ENCODE measurements at regions not wholly inside any gene's neighbourhood (a gene's known extent, or its start where the extent isn't known, plus 50 kb on each side); places are given as distances from the start of the nearest gene placed in this dataset.

GRCh38 chr4:164357957-164358356 lies 396.0 kb upstream of the SMIM31 start:
- DNase-seq: no peak

GRCh38 chr4:164358400-164358799 lies 395.5 kb upstream of the SMIM31 start:
- no peak for DNase-seq

- DNase-seq: no peak
Observed at GRCh38 chr4:164359881-164360280, 394.1 kb upstream of the SMIM31 start.

GRCh38 chr4:164368894-164369293 lies 385.0 kb upstream of the SMIM31 start:
- no peak for DNase-seq

- no peak for DNase-seq
Observed at GRCh38 chr4:164373021-164373420, 380.9 kb upstream of the SMIM31 start.

- DNase-seq: no peak
Observed at GRCh38 chr4:164377277-164377676, 376.7 kb upstream of the SMIM31 start.

GRCh38 chr4:164378361-164378760 lies 375.6 kb upstream of the SMIM31 start:
- DNase-seq: no peak

GRCh38 chr4:164379694-164380093 lies 374.2 kb upstream of the SMIM31 start:
- no peak for DNase-seq

GRCh38 chr4:164381859-164382258 lies 372.1 kb upstream of the SMIM31 start:
- DNase-seq: no peak

GRCh38 chr4:164383058-164383357 lies 370.9 kb upstream of the SMIM31 start:
- no peak for DNase-seq

- peak; percentile 6 for DNase-seq
Observed at GRCh38 chr4:164383358-164384220, 370.3 kb upstream of the SMIM31 start.

GRCh38 chr4:164384416-164384815 lies 369.5 kb upstream of the SMIM31 start:
- DNase-seq: no peak

GRCh38 chr4:164396439-164396838 lies 357.5 kb upstream of the SMIM31 start:
- no peak for DNase-seq

GRCh38 chr4:164402554-164402953 lies 351.4 kb upstream of the SMIM31 start:
- no peak for DNase-seq

GRCh38 chr4:164405774-164406173 lies 348.2 kb upstream of the SMIM31 start:
- no peak for DNase-seq

GRCh38 chr4:164408831-164409230 lies 345.1 kb upstream of the SMIM31 start:
- no peak for DNase-seq

GRCh38 chr4:164410401-164410800 lies 343.5 kb upstream of the SMIM31 start:
- no peak for DNase-seq

- no peak for DNase-seq
Observed at GRCh38 chr4:164412246-164412645, 341.7 kb upstream of the SMIM31 start.

- DNase-seq: no peak
Observed at GRCh38 chr4:164413743-164414142, 340.2 kb upstream of the SMIM31 start.

- DNase-seq: no peak
Observed at GRCh38 chr4:164423819-164424218, 330.1 kb upstream of the SMIM31 start.

GRCh38 chr4:164424846-164425245 lies 329.1 kb upstream of the SMIM31 start:
- DNase-seq: no peak

GRCh38 chr4:164428561-164428960 lies 325.4 kb upstream of the SMIM31 start:
- no peak for DNase-seq

GRCh38 chr4:164438321-164438720 lies 315.6 kb upstream of the SMIM31 start:
- DNase-seq: no peak

- DNase-seq: no peak
Observed at GRCh38 chr4:164439037-164439436, 314.9 kb upstream of the SMIM31 start.

GRCh38 chr4:164440199-164440598 lies 313.7 kb upstream of the SMIM31 start:
- no peak for DNase-seq

All from activated CD4-positive, alpha-beta T cell treated with anti-CD3 and anti-CD28 coated beads, Interleukin-10, Interleukin-2, amounts not matched to agents 100 ng/mL and 50 ng/mL, durations not matched to agents 16 hours and 8 hours (primary cell).